HFFc6 (cell line): ENCODE measurements at regions not wholly inside any gene's neighbourhood (a gene's known extent, or its start where the extent isn't known, plus 50 kb on each side); places are given as distances from the start of the nearest gene placed in this dataset.

Experiments used
- DNase-seq: peaks from one replicate; pipeline ENCODE4 v3.0.0-alpha.2; 2018
- H3K27ac Mint-ChIP-seq: 2 replicates; pipeline ENCODE4 v1.8.0; 2020; ENCODE audit warnings: mild to moderate bottlenecking, mixed read lengths
- H3K27me3 Mint-ChIP-seq: 2 replicates; pipeline ENCODE4 v1.8.0; 2021; ENCODE audit warnings: mild to moderate bottlenecking, moderate library complexity, mixed read lengths; ENCODE audit not compliant: insufficient read depth
- H3K36me3 Mint-ChIP-seq: 2 replicates; pipeline ENCODE4 v1.8.0; 2021; ENCODE audit warnings: low read depth, mixed read lengths
- H3K4me1 Mint-ChIP-seq: 2 replicates; pipeline ENCODE4 v1.8.0; 2020; ENCODE audit warnings: low read depth, mixed read lengths
- H3K4me3 Mint-ChIP-seq: 2 replicates; pipeline ENCODE4 v1.8.0; 2020; ENCODE audit warnings: mild to moderate bottlenecking, moderate library complexity, mixed read lengths
- H3K9me3 Mint-ChIP-seq: 2 replicates; pipeline ENCODE4 v1.8.0; 2020; ENCODE audit warnings: mild to moderate bottlenecking, mixed read lengths
- CTCF ChIP-seq: fragments of 200-600 bp; sonication (generic); IDR thresholded peaks from 2 replicates; pipeline ENCODE4 v1.5.0; 2021; ENCODE audit warnings: antibody characterized with exemption, mild to moderate bottlenecking

DNA sequence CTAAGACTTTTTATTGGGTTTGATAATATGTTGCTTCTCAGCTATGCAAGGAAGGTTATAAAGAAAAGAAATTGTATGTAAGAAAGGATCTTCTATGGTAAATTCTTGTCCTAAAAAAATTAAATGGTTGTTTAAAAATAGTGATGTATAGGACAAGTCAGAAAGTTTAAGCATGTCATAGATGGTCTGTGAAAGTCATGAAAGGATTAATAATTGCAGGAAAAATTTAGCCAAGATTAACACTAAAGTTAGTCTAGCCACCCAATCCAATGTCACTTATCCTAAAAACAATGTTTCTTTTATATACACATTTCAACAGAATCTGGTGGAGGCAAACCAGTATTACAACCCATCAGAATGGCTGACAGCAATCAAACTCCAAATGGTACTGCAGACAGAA lies 1046.7 kb upstream of the SLC39A10 start:
- no peaks in the 10 kb centered on the region for H3K36me3 Mint-ChIP-seq
- H3K4me3 Mint-ChIP-seq, result no peak overlapping the region
- peaks cover 37% of the 10 kb centered on the region for H3K9me3 Mint-ChIP-seq
- TF ChIP-seq CTCF, result no peak
- H3K27me3 Mint-ChIP-seq, result no peaks in the 10 kb centered on the region
- H3K4me1 Mint-ChIP-seq, result no peaks in the 10 kb centered on the region
- no peak overlapping the region for H3K27ac Mint-ChIP-seq
- no peak for DNase-seq

DNA sequence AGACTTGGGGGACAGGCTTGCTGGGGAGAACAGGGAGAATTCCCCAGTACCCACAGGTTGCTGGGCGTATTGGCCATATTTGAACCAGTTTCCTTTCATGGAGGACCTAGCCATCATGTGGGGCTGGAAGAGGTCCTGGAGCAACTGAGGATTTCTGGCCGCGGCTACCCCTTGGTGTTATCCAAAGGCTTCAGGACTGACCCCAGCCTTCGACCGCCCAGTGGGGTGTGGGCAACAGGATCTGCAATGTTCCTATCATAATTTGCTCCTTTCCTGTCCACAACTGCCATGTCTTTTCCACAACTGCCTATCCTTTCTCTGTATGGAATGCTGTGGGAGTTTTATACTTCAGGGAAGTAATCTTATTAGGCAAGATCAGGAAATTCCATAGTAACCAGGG lies 1053.6 kb upstream of the SLC39A10 start:
- no peak for DNase-seq
- peaks cover 38% of the 10 kb centered on the region for H3K9me3 Mint-ChIP-seq
- no peak overlapping the region for H3K4me3 Mint-ChIP-seq
- no peak for TF ChIP-seq CTCF
- no peak overlapping the region for H3K27ac Mint-ChIP-seq
- no peaks in the 10 kb centered on the region for H3K36me3 Mint-ChIP-seq
- no peaks in the 10 kb centered on the region for H3K27me3 Mint-ChIP-seq
- H3K4me1 Mint-ChIP-seq, result no peaks in the 10 kb centered on the region

GRCh38 chr2:194602750-194603149 lies 1054.3 kb upstream of the SLC39A10 start:
- H3K9me3 Mint-ChIP-seq, result peaks cover 38% of the 10 kb centered on the region
- H3K36me3 Mint-ChIP-seq, result no peaks in the 10 kb centered on the region
- H3K27me3 Mint-ChIP-seq, result no peaks in the 10 kb centered on the region
- no peaks in the 10 kb centered on the region for H3K4me1 Mint-ChIP-seq
- no peak overlapping the region for H3K4me3 Mint-ChIP-seq
- no peak for TF ChIP-seq CTCF
- H3K27ac Mint-ChIP-seq, result no peak overlapping the region
- DNase-seq, result no peak

DNA sequence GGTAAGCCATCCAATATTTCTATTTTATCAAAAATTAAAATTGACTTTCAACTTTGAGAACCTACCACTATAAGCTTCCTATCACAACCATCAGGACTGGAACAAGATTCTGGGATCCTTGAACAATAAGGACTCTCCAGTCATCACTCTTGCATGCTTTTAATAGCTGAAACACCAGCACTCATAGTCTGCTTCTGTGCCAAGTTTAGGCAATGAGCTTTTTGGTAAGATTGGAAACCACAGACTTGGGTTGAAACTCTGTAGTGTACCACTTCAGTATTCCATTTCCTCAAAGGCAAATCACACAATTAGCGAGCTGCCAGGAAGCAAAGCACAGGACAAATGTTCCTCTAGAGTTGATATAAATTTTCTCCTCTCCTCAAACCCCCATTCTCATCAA lies 1065.8 kb upstream of the SLC39A10 start:
- H3K9me3 Mint-ChIP-seq, result peaks cover 37% of the 10 kb centered on the region
- H3K4me1 Mint-ChIP-seq, result no peaks in the 10 kb centered on the region
- H3K27ac Mint-ChIP-seq, result no peak overlapping the region
- no peak overlapping the region for H3K4me3 Mint-ChIP-seq
- H3K36me3 Mint-ChIP-seq, result no peaks in the 10 kb centered on the region
- no peaks in the 10 kb centered on the region for H3K27me3 Mint-ChIP-seq
- DNase-seq, result no peak
- TF ChIP-seq CTCF, result no peak

GRCh38 chr2:194587739-194588270 lies 1069.2 kb upstream of the SLC39A10 start:
- Mint-ChIP-seq H3K27ac (no peak overlapping the region), H3K4me1 (no peaks in the 10 kb centered on the region), H3K36me3 (no peaks in the 10 kb centered on the region), H3K4me3 (no peak overlapping the region), H3K27me3 (no peaks in the 10 kb centered on the region), H3K9me3 (peaks cover 15% of the 10 kb centered on the region; the same call in 1 of the 2 replicates)
- no peak for TF ChIP-seq CTCF
- no peak for DNase-seq

DNA sequence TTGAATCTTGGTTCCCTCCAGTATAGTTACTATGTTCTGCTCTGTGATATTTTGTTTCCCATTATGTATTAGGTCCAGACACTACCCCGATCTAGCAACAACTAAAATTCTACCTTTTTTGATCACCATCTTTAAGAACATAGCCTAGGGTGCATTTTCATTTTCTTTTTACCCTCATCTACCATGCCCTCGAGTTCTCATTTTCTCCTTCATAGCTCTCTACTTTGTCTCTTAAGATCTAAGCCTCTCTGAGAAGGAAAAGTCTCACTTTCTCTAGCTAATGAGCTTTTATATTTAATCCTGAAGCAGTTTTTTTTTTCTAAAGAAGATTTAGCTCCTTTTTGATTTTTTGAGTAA lies 1089.4 kb upstream of the SLC39A10 start:
- Mint-ChIP-seq H3K4me1 (no peaks in the 10 kb centered on the region), H3K9me3 (peaks cover 26% of the 10 kb centered on the region), H3K36me3 (no peaks in the 10 kb centered on the region), H3K27ac (no peak overlapping the region), H3K27me3 (no peaks in the 10 kb centered on the region), H3K4me3 (no peak overlapping the region)
- no peak for DNase-seq
- TF ChIP-seq CTCF, result no peak
